ENCODE measurements at regions not wholly inside any gene's neighbourhood (a gene's known extent, or its start where the extent isn't known, plus 50 kb on each side); places are given as distances from the start of the nearest gene placed in this dataset.

- no peaks in the 10 kb centered on the region for H3K79me2 ChIP-seq (ENCODE audit: insufficient read depth, low read length)
- TF ChIP-seq CTCF (conservative IDR thresholded peaks at IDR 0.05; ENCODE audit: low read length) (no peak), EZH2phosphoT487 (IDR thresholded peaks at IDR 0.05; ENCODE audit: borderline replicate concordance) (no peak)
- no peaks in the 10 kb centered on the region for H3K36me3 ChIP-seq (ENCODE audit: insufficient read depth, low read length)
- H3K9me2 ChIP-seq (replicated peaks; ENCODE audit: low read depth, low read length) = no peaks in the 10 kb centered on the region
- no peaks in the 10 kb centered on the region for H3K9me3 ChIP-seq (ENCODE audit: insufficient read depth, low read depth, low read length)
- H3F3A ChIP-seq (ENCODE audit: low read depth) = no peaks in the 10 kb centered on the region
- H2AFZ ChIP-seq (ENCODE audit: low read length) = no peak overlapping the region
- H3K4me3 ChIP-seq (ENCODE audit: low read length, poor library complexity, severe bottlenecking) = no peak overlapping the region
- H4K20me1 ChIP-seq (ENCODE audit: insufficient read depth, low read length, poor library complexity, severe bottlenecking) = no peaks in the 10 kb centered on the region
- no peak overlapping the region for H3K9ac ChIP-seq (ENCODE audit: low read depth, low read length, poor library complexity, severe bottlenecking)
- H3K4me2 ChIP-seq (ENCODE audit: low read depth, low read length, poor library complexity, severe bottlenecking) = no peak overlapping the region
- no peaks in the 10 kb centered on the region for H3K27me3 ChIP-seq (ENCODE audit: insufficient read depth, low read length, poor library complexity, severe bottlenecking)
- no peaks in the 10 kb centered on the region for H3K4me1 ChIP-seq (ENCODE audit: insufficient read depth, low read length, poor library complexity, severe bottlenecking)
Observed at GRCh38 chr20:6892724-6893123, 125.2 kb downstream of the BMP2 start.

- no peaks in the 10 kb centered on the region for H3K27me3 ChIP-seq (ENCODE audit: insufficient read depth, low read length, poor library complexity, severe bottlenecking)
- no peaks in the 10 kb centered on the region for H3K79me2 ChIP-seq (ENCODE audit: insufficient read depth, low read length)
- no peak overlapping the region for H3K4me3 ChIP-seq (ENCODE audit: low read length, poor library complexity, severe bottlenecking)
- H4K20me1 ChIP-seq (ENCODE audit: insufficient read depth, low read length, poor library complexity, severe bottlenecking) = no peaks in the 10 kb centered on the region
- no peaks in the 10 kb centered on the region for H3K9me2 ChIP-seq (replicated peaks; ENCODE audit: low read depth, low read length)
- H3K9ac ChIP-seq (ENCODE audit: low read depth, low read length, poor library complexity, severe bottlenecking) = no peak overlapping the region
- no peaks in the 10 kb centered on the region for H3F3A ChIP-seq (ENCODE audit: low read depth)
- no peaks in the 10 kb centered on the region for H3K4me1 ChIP-seq (ENCODE audit: insufficient read depth, low read length, poor library complexity, severe bottlenecking)
- H3K9me3 ChIP-seq (ENCODE audit: insufficient read depth, low read depth, low read length) = no peaks in the 10 kb centered on the region
- TF ChIP-seq CTCF (conservative IDR thresholded peaks at IDR 0.05; ENCODE audit: low read length) (no peak), EZH2phosphoT487 (IDR thresholded peaks at IDR 0.05; ENCODE audit: borderline replicate concordance) (no peak)
- no peak overlapping the region for H3K4me2 ChIP-seq (ENCODE audit: low read depth, low read length, poor library complexity, severe bottlenecking)
- H3K36me3 ChIP-seq (ENCODE audit: insufficient read depth, low read length) = no peaks in the 10 kb centered on the region
- no peak overlapping the region for H2AFZ ChIP-seq (ENCODE audit: low read length)
Observed at GRCh38 chr20:6898928-6899327, 131.4 kb downstream of the BMP2 start.

- Histone ChIP-seq H3K4me2 (ENCODE audit: low read depth, low read length, poor library complexity, severe bottlenecking) (no peak overlapping the region), H2AFZ (ENCODE audit: low read length) (no peak overlapping the region), H3K4me3 (ENCODE audit: low read length, poor library complexity, severe bottlenecking) (no peak overlapping the region), H3K27me3 (ENCODE audit: insufficient read depth, low read length, poor library complexity, severe bottlenecking) (no peaks in the 10 kb centered on the region), H3K9me3 (ENCODE audit: insufficient read depth, low read depth, low read length) (no peaks in the 10 kb centered on the region), H3K4me1 (ENCODE audit: insufficient read depth, low read length, poor library complexity, severe bottlenecking) (no peaks in the 10 kb centered on the region), H3K79me2 (ENCODE audit: insufficient read depth, low read length) (no peaks in the 10 kb centered on the region), H4K20me1 (ENCODE audit: insufficient read depth, low read length, poor library complexity, severe bottlenecking) (no peaks in the 10 kb centered on the region), H3K9ac (ENCODE audit: low read depth, low read length, poor library complexity, severe bottlenecking) (no peak overlapping the region), H3K9me2 (replicated peaks; ENCODE audit: low read depth, low read length) (no peaks in the 10 kb centered on the region), H3F3A (ENCODE audit: low read depth) (no peaks in the 10 kb centered on the region), H3K36me3 (ENCODE audit: insufficient read depth, low read length) (no peaks in the 10 kb centered on the region)
- TF ChIP-seq EZH2phosphoT487 (IDR thresholded peaks at IDR 0.05; ENCODE audit: borderline replicate concordance) (no peak), CTCF (conservative IDR thresholded peaks at IDR 0.05; ENCODE audit: low read length) (no peak)
Observed at GRCh38 chr20:6906871-6907270, 139.4 kb downstream of the BMP2 start.
